ENCODE measurements at regions not wholly inside any gene's neighbourhood (a gene's known extent, or its start where the extent isn't known, plus 50 kb on each side); places are given as distances from the start of the nearest gene placed in this dataset.
"Not testable (repeated sequence)": the region's sequence is repeated elsewhere in the genome, so short reads cannot be mapped to it uniquely, and the experiment has no call there.

GRCh38 chr17:15877882-15878500, 66.9 kb upstream of the ADORA2B start:
- not testable (repeated sequence) for TF ChIP-seq CTCF (IDR thresholded peaks at IDR 0.05 in 2 of 3, conservative IDR thresholded peaks at IDR 0.05 in 1 of 3; ENCODE audit: borderline replicate concordance in 1 of 3, insufficient read depth in 1 of 3, low read depth in 2 of 3, low read length in 2 of 3); POLR2A (IDR thresholded peaks at IDR 0.05; ENCODE audit: borderline replicate concordance, extremely low read depth, insufficient read depth, insufficient read length); EZH2phosphoT487 (IDR thresholded peaks at IDR 0.05; ENCODE audit: borderline replicate concordance); SRF (IDR thresholded peaks at IDR 0.05; ENCODE audit: low read depth); EZH2 (IDR thresholded peaks at IDR 0.05); SP1 (IDR thresholded peaks at IDR 0.05; ENCODE audit: low read depth); FOSL1 (IDR thresholded peaks at IDR 0.05; ENCODE audit: low read depth); ZFX (IDR thresholded peaks at IDR 0.05)
- TF ChIP-seq, protein P1, sequence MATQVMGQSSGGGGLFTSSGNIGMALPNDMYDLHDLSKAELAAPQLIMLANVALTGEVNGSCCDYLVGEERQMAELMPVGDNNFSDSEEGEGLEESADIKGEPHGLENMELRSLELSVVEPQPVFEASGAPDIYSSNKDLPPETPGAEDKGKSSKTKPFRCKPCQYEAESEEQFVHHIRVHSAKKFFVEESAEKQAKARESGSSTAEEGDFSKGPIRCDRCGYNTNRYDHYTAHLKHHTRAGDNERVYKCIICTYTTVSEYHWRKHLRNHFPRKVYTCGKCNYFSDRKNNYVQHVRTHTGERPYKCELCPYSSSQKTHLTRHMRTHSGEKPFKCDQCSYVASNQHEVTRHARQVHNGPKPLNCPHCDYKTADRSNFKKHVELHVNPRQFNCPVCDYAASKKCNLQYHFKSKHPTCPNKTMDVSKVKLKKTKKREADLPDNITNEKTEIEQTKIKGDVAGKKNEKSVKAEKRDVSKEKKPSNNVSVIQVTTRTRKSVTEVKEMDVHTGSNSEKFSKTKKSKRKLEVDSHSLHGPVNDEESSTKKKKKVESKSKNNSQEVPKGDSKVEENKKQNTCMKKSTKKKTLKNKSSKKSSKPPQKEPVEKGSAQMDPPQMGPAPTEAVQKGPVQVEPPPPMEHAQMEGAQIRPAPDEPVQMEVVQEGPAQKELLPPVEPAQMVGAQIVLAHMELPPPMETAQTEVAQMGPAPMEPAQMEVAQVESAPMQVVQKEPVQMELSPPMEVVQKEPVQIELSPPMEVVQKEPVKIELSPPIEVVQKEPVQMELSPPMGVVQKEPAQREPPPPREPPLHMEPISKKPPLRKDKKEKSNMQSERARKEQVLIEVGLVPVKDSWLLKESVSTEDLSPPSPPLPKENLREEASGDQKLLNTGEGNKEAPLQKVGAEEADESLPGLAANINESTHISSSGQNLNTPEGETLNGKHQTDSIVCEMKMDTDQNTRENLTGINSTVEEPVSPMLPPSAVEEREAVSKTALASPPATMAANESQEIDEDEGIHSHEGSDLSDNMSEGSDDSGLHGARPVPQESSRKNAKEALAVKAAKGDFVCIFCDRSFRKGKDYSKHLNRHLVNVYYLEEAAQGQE (IDR thresholded peaks at IDR 0.05; ENCODE audit: low read depth) = not testable (repeated sequence)

All from HCT116 (cell line).